ENCODE measurements at regions not wholly inside any gene's neighbourhood (a gene's known extent, or its start where the extent isn't known, plus 50 kb on each side); places are given as distances from the start of the nearest gene placed in this dataset.

DNA sequence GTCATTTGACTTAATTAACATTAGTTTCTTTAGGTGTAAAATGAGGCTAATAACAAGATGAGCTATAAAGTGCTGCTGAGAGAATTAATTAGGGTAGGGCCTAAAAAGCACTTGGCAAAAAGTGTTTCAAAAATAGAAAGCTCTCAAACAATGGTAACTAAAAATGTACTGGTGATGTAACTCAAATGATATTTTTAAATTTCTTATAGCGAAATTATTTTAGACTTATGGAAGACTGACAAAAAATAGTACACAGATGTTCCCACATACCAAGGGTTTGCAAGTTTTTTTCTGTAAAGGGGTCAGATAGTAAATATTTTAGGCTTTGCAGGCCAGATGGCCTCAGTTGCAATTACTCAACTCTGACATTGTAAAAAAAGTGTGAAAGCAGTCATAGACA, 190.7 kb upstream of the UFL1 start:
- no peak overlapping the region for H3K23ac ChIP-seq (ENCODE audit: insufficient read length)
- no peak overlapping the region for H2BK12ac ChIP-seq (ENCODE audit: low read depth, low read length)
- DNase-seq (ENCODE audit: low read depth in 1 of 2, low spot score in 2 of 2) (no peak), FAIRE-seq (no peak)
- H3K9ac ChIP-seq (replicated peaks in 1 of 4; ENCODE audit: extremely low read depth in 1 of 4, low read depth in 3 of 4, low read length in 3 of 4) = no peak overlapping the region
- no peak overlapping the region for H3K4me2 ChIP-seq (ENCODE audit: insufficient read depth in 1 of 2, low read depth in 2 of 2, low read length in 2 of 2)
- H2BK15ac ChIP-seq (ENCODE audit: low read length) = no peak overlapping the region
- no peaks in the 10 kb centered on the region for H3K4me1 ChIP-seq (replicated peaks in 1 of 4; ENCODE audit: control insufficient read depth in 3 of 4, insufficient read depth in 4 of 4, low read length in 3 of 4)
- H3K23me2 ChIP-seq (ENCODE audit: low read depth, low read length) = no peaks in the 10 kb centered on the region
- H4K5ac ChIP-seq (ENCODE audit: insufficient read length, low read depth, low read length) = no peak overlapping the region
- H3K79me1 ChIP-seq (ENCODE audit: low read depth, low read length) = no peaks in the 10 kb centered on the region
- POLR2A ChIA-PET (ENCODE audit: partially characterized antibody) = no interaction called here
- no peaks in the 10 kb centered on the region for H3K79me2 ChIP-seq (ENCODE audit: control insufficient read depth in 1 of 2, insufficient read depth in 2 of 2, low read length in 2 of 2)
- no peak overlapping the region for H2AK5ac ChIP-seq (ENCODE audit: low read depth, low read length)
- no peak overlapping the region for H3K14ac ChIP-seq (ENCODE audit: insufficient read length)
- H3K27me3 ChIP-seq (replicated peaks in 1 of 4; ENCODE audit: control insufficient read depth in 3 of 4, extremely low read depth in 1 of 4, insufficient read depth in 3 of 4, low read length in 3 of 4) = no peaks in the 10 kb centered on the region
- H3K9me3 ChIP-seq (ENCODE audit: insufficient read depth in 2 of 2, low read depth in 1 of 2, low read length in 1 of 2) = no peaks in the 10 kb centered on the region
- no peak overlapping the region for H3K27ac ChIP-seq (ENCODE audit: low read depth, low read length)
- no peak overlapping the region for H2BK20ac ChIP-seq (ENCODE audit: low read length)
- no peak overlapping the region for H3K56ac ChIP-seq (replicated peaks; ENCODE audit: insufficient read length, low read depth, low read length)
- H3K4me3 ChIP-seq (ENCODE audit: extremely low read depth in 1 of 4, insufficient read depth in 2 of 4, low read depth in 3 of 4, low read length in 4 of 4) = no peak overlapping the region
- no peak overlapping the region for H2AFZ ChIP-seq (ENCODE audit: low read length)
- H4K8ac ChIP-seq (ENCODE audit: extremely low read depth, insufficient read depth, low read length) = no peak overlapping the region
- H3K36me3 ChIP-seq (ENCODE audit: control insufficient read depth in 2 of 4, insufficient read depth in 4 of 4, low read length in 3 of 4) = no peaks in the 10 kb centered on the region
- WGBS, 2 experiments (ENCODE audit: extremely low coverage in 1 of 2, insufficient coverage in 1 of 2, insufficient read length in 1 of 2, insufficient replicate concordance in 2 of 2, low coverage in 1 of 2, low lambda C conversion rate in 2 of 2, missing lambda C conversion rate in 1 of 2) = 94% methylated on average over 1 of the region's 1 CpG; no CpG with 5 or more reads in 1 of the 2 experiments
- H3K18ac ChIP-seq (ENCODE audit: extremely low read depth, low read length) = no peak overlapping the region
- no peak for TF ChIP-seq TAF7 (optimal IDR thresholded peaks at IDR 0.05; ENCODE audit: borderline replicate concordance, low read depth, low read length)
- no peak for TF ChIP-seq CHD2 (IDR thresholded peaks at IDR 0.05; ENCODE audit: low read length)
- no peak for TF ChIP-seq JUND (IDR thresholded peaks at IDR 0.05; ENCODE audit: low read length)
- no peak for TF ChIP-seq EGR1 (IDR thresholded peaks at IDR 0.05; ENCODE audit: borderline replicate concordance, low read depth, low read length)
- no peak for TF ChIP-seq CTBP2 (IDR thresholded peaks at IDR 0.05; ENCODE audit: borderline replicate concordance, insufficient read depth, insufficient read length, low read length)
- no peak for TF ChIP-seq KDM4A (IDR thresholded peaks at IDR 0.05; ENCODE audit: low read depth, low read length, severe bottlenecking)
- no peak for TF ChIP-seq SP4 (IDR thresholded peaks at IDR 0.05; ENCODE audit: low read length)
- TF ChIP-seq CBX8 (IDR thresholded peaks at IDR 0.05; ENCODE audit: borderline replicate concordance, low read depth, low read length) = no peak
- no peak for TF ChIP-seq CREB1 (IDR thresholded peaks at IDR 0.05)
- TF ChIP-seq, protein P1, sequence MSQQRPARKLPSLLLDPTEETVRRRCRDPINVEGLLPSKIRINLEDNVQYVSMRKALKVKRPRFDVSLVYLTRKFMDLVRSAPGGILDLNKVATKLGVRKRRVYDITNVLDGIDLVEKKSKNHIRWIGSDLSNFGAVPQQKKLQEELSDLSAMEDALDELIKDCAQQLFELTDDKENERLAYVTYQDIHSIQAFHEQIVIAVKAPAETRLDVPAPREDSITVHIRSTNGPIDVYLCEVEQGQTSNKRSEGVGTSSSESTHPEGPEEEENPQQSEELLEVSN (IDR thresholded peaks at IDR 0.05) = no peak
- CTCF ChIA-PET (ENCODE audit: partially characterized antibody) = no interaction called here
- no peak overlapping the region for H3K4ac ChIP-seq (replicated peaks; ENCODE audit: insufficient read length, low read depth, low read length)
- no peak overlapping the region for H4K91ac ChIP-seq (replicated peaks; ENCODE audit: insufficient read length, low read length)
- H4K20me1 ChIP-seq (replicated peaks in 1 of 2; ENCODE audit: control insufficient read depth in 1 of 2, insufficient read depth in 2 of 2, low read length in 2 of 2) = no peaks in the 10 kb centered on the region
- H2BK120ac ChIP-seq (replicated peaks; ENCODE audit: low read depth, low read length) = no peak overlapping the region
- H2BK5ac ChIP-seq (ENCODE audit: low read depth, low read length) = no peak overlapping the region
